Sigmoid colon (tissue), 6 donors: ENCODE measurements at regions not wholly inside any gene's neighbourhood (a gene's known extent, or its start where the extent isn't known, plus 50 kb on each side); places are given as distances from the start of the nearest gene placed in this dataset.

Experiments used
- DNase-seq: peaks from one replicate; pipeline ENCODE4 v3.0.0-alpha.2; 2019
- H3K27ac ChIP-seq, 4 donors: fragments of 200-600 bp; sonication (generic); one replicate each; pipeline ENCODE4 v1.5.1; 2016 to 2019; ENCODE audit warnings: mild to moderate bottlenecking in 1 of 4
- H3K27me3 ChIP-seq, 3 donors: fragments of 200-600 bp; sonication (generic); one replicate each; pipeline ENCODE4 v1.5.1; 2019; ENCODE audit warnings: mild to moderate bottlenecking in 1 of 3
- H3K36me3 ChIP-seq, 4 donors: fragments of 200-600 bp; sonication (generic); one replicate each; pipeline ENCODE4 v1.5.1; 2016 to 2019
- H3K4me1 ChIP-seq, 4 donors: fragments of 200-600 bp; sonication (generic); one replicate each; pipeline ENCODE4 v1.5.1; 2017 to 2019
- H3K4me3 ChIP-seq, 4 donors: fragments of 200-600 bp; sonication (generic); one replicate each; pipeline ENCODE4 v1.5.1; 2017 to 2019; ENCODE audit warnings: mild to moderate bottlenecking in 2 of 4, moderate library complexity in 1 of 4
- H3K9me3 ChIP-seq, 4 donors: fragments of 200-600 bp in 3 of 4; sonication (generic) in 3 of 4; one replicate each; pipeline versions ENCODE4 v1.5.1 to v1.6.1; 2013 to 2019
- EP300 ChIP-seq, 4 donors: sonication (generic); formaldehyde crosslinking; IDR thresholded peaks; one replicate each; pipeline ENCODE4 v1.6.1; 2017; ENCODE audit warnings: antibody characterized with exemption in 4 of 4
- POLR2A ChIP-seq, 2 donors: fragments of 450-650 bp; IDR thresholded peaks; one replicate each; pipeline ENCODE4 v1.6.1; 2016; ENCODE audit warnings: antibody characterized with exemption in 2 of 2, mild to moderate bottlenecking in 2 of 2, moderate library complexity in 2 of 2
- POLR2AphosphoS5 ChIP-seq, 4 donors: sonication (generic); formaldehyde crosslinking; IDR thresholded peaks; one replicate each; pipeline ENCODE4 v1.6.1; 2017; ENCODE audit warnings: antibody characterized with exemption in 4 of 4
- WGBS, 2 donors: extraction: QIAGEN DNeasy Blood & Tissue Kit; methylation state at CpG; one replicate each; pipeline ENCODE4 v1.1.7; 2013; 5-methylcytosine and 5-hydroxymethylcytosine counted together
- intact Hi-C: fragments of 100-400 bp; cut with DNase I; formaldehyde crosslinking; loops from one replicate; pipeline ENCODE4 v1.15.1; 2023
- TF ChIP-seq, protein P1 (sequence below), 4 experiments: fragments of 450-650 bp in 3 of 4; fragments of 200-600 bp in 1 of 4; IDR thresholded peaks; one replicate each; pipeline ENCODE4 v1.5.1; 2016 to 2019; ENCODE audit warnings: antibody characterized with exemption in 4 of 4, mild to moderate bottlenecking in 3 of 4, moderate library complexity in 2 of 4
- donor health status: healthy with polysubstance abuse.
- donor health status: healthy.

DNA sequence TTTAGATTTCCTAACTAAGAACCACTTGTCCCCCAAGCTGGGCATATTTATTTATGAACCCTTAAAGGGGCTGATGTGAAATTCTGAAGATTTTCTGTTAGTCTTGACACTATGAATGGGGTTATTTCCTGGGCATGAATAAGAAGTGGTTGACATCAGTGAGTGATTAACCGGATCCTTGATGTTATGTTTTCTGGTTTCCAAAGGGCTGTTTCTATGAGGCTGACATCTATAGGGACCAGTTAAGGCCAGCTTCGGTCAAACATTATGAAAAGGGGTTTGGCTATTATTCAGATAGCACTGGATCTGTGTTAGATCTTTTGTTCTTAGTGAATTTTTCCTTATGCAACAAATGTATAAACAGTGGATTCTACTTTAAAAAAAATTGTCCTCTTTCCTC lies 443.7 kb upstream of the SPRED2 start:
- Histone ChIP-seq H3K27me3 (no peaks in the 10 kb centered on the region), H3K9me3 (no peaks in the 10 kb centered on the region), H3K4me3 (no peak overlapping the region), H3K36me3 (no peaks in the 10 kb centered on the region), H3K4me1 (peaks cover 0 to 12% (median 0%) of the 10 kb centered on the region in 4 donors), H3K27ac (no peak overlapping the region)
- intact Hi-C loops = no loop called here
- 51 to 59% methylated on average over 2 of the region's 2 CpGs for WGBS, 2 donors
- no peak for DNase-seq
- TF ChIP-seq, protein P1, sequence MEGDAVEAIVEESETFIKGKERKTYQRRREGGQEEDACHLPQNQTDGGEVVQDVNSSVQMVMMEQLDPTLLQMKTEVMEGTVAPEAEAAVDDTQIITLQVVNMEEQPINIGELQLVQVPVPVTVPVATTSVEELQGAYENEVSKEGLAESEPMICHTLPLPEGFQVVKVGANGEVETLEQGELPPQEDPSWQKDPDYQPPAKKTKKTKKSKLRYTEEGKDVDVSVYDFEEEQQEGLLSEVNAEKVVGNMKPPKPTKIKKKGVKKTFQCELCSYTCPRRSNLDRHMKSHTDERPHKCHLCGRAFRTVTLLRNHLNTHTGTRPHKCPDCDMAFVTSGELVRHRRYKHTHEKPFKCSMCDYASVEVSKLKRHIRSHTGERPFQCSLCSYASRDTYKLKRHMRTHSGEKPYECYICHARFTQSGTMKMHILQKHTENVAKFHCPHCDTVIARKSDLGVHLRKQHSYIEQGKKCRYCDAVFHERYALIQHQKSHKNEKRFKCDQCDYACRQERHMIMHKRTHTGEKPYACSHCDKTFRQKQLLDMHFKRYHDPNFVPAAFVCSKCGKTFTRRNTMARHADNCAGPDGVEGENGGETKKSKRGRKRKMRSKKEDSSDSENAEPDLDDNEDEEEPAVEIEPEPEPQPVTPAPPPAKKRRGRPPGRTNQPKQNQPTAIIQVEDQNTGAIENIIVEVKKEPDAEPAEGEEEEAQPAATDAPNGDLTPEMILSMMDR (IDR thresholded peaks at IDR 0.05) = no peak
- TF ChIP-seq POLR2AphosphoS5 (IDR thresholded peaks at IDR 0.05) (no peak), EP300 (IDR thresholded peaks at IDR 0.05) (no peak), POLR2A (IDR thresholded peaks at IDR 0.05) (no peak)

DNA sequence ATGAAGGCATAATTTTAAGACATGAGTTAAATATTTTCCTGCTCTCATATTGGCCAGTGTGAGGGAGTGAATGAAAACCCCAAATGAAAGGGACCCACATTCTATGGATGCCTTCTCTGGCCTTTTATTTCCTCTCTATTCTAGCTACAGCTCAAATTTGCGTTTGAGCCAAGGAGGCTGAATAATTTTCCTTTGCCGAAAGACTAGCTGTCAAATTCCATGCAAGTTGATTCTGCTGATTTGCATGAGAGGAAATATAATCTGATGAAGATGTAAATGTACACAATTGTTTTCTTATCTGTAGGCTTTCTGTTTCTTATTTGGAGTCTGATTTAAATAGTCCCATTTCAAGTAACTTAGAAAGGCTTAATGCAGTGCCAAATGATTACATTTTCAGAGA lies 438.4 kb upstream of the SPRED2 start:
- Histone ChIP-seq H3K27me3 (no peaks in the 10 kb centered on the region), H3K9me3 (no peaks in the 10 kb centered on the region), H3K27ac (no peak overlapping the region), H3K36me3 (no peaks in the 10 kb centered on the region), H3K4me3 (no peak overlapping the region), H3K4me1 (no peaks in the 10 kb centered on the region)
- WGBS, 2 donors = 82 to 86% methylated on average over 2 of the region's 2 CpGs
- TF ChIP-seq POLR2A (IDR thresholded peaks at IDR 0.05) (no peak), EP300 (IDR thresholded peaks at IDR 0.05) (no peak), POLR2AphosphoS5 (IDR thresholded peaks at IDR 0.05) (no peak)
- TF ChIP-seq, protein P1 (IDR thresholded peaks at IDR 0.05) = no peak
- intact Hi-C loops = no loop called here
- no peak for DNase-seq

DNA sequence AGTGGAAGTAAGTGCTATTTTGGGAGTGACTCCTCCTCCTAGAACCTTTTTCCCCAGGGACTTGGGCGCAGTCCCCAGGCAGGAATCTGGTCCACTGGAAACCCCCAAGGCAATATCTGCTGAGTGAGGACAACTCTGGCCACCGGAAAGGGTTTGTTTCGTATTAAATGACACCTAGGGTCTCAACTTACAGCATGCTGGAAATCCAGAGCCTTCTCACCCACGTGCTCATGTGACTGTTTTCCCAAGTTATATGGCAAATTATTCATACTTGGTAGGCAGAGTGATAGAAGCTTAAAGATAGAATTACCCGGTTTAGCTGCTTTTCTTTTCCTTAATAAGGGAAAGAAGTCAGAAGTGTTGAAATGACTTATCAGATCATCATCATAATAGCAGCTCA lies 436.9 kb upstream of the SPRED2 start:
- H3K4me1 ChIP-seq = no peaks in the 10 kb centered on the region
- no peak for DNase-seq
- H3K9me3 ChIP-seq = no peaks in the 10 kb centered on the region
- TF ChIP-seq EP300 (IDR thresholded peaks at IDR 0.05) (no peak), POLR2A (IDR thresholded peaks at IDR 0.05) (no peak), POLR2AphosphoS5 (IDR thresholded peaks at IDR 0.05) (no peak)
- TF ChIP-seq, protein P1 (IDR thresholded peaks at IDR 0.05) = no peak
- no peaks in the 10 kb centered on the region for H3K36me3 ChIP-seq
- 78 to 84% methylated on average over 5 of the region's 5 CpGs for WGBS, 2 donors
- no peaks in the 10 kb centered on the region for H3K27me3 ChIP-seq
- intact Hi-C loops = no loop called here
- no peak overlapping the region for H3K27ac ChIP-seq
- H3K4me3 ChIP-seq = no peak overlapping the region

DNA sequence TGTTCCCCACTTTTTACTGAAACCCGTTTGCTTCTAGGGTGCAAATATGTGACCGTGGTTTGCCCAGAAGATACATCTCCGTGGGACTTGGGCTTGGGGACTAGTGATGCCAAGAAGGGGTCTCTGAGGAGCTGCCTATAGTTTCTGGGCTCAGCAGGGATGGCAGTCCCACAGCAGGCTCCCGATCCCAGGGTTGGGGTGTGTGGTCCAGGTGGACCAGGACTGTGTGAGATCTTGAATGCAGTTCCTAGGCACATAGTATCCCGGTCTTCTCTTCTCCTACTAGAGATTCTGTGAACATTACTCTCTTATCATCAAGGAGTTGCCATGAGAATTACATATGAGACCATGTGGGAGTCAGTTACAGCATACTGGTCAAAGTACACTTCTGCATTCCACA lies 435.8 kb upstream of the SPRED2 start:
- 82 to 90% methylated on average over 5 of the region's 5 CpGs for WGBS, 2 donors
- Histone ChIP-seq H3K36me3 (no peaks in the 10 kb centered on the region), H3K9me3 (no peaks in the 10 kb centered on the region), H3K27ac (no peak overlapping the region), H3K4me3 (no peak overlapping the region), H3K27me3 (no peaks in the 10 kb centered on the region), H3K4me1 (no peaks in the 10 kb centered on the region)
- TF ChIP-seq POLR2AphosphoS5 (IDR thresholded peaks at IDR 0.05) (no peak), EP300 (IDR thresholded peaks at IDR 0.05) (no peak), POLR2A (IDR thresholded peaks at IDR 0.05) (no peak)
- TF ChIP-seq, protein P1 (IDR thresholded peaks at IDR 0.05) = no peak
- DNase-seq = no peak
- intact Hi-C loops = no loop called here

DNA sequence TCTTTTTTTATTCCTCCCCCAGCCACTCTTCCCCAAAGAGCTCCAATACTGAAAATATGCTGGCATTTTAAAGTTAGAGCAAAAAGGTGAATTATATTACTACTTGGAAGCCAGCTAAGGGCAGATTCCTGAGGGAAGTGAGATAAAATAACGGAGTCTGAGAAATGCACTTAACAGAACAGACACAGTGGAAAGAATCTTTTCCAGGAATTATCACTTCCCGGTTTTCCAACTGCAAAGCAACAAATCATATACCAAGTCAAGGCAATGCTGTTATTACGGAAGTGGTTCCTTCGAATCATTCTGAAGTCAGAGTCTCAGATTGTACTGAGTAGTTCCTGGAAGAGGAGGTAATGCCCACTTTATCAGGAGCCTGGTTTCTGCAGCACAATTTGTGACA lies 435.0 kb upstream of the SPRED2 start:
- no peaks in the 10 kb centered on the region for H3K27me3 ChIP-seq
- intact Hi-C loops = no loop called here
- no peaks in the 10 kb centered on the region for H3K36me3 ChIP-seq
- H3K4me3 ChIP-seq = no peak overlapping the region
- no peak for TF ChIP-seq POLR2A (IDR thresholded peaks at IDR 0.05)
- no peak for TF ChIP-seq EP300 (IDR thresholded peaks at IDR 0.05)
- no peak for TF ChIP-seq POLR2AphosphoS5 (IDR thresholded peaks at IDR 0.05)
- TF ChIP-seq, protein P1 (IDR thresholded peaks at IDR 0.05) = no peak
- no peaks in the 10 kb centered on the region for H3K9me3 ChIP-seq
- 69 to 83% methylated on average over 4 of the region's 4 CpGs for WGBS, 2 donors
- peaks cover 0 to 6% (median 0%) of the 10 kb centered on the region in 4 donors for H3K4me1 ChIP-seq
- H3K27ac ChIP-seq = no peak overlapping the region
- no peak for DNase-seq
